Mesenchymal stem cell (in vitro differentiated cells and primary cell): ENCODE measurements at regions not wholly inside any gene's neighbourhood (a gene's known extent, or its start where the extent isn't known, plus 50 kb on each side); places are given as distances from the start of the nearest gene placed in this dataset.

Experiments used
- DNase-seq: peaks from one replicate; pipeline ENCODE4 v3.0.0-alpha.2; 2013
- H2AFZ ChIP-seq: one replicate; pipeline ENCODE4 v1.6.1; 2013; ENCODE audit warnings: low read depth, mild to moderate bottlenecking, control low read depth, inconsistent platforms, low read length, moderate library complexity
- H2AK5ac ChIP-seq: 2 replicates; pipeline ENCODE4 v1.6.1; 2013; ENCODE audit warnings: low read length, moderate library complexity, mild to moderate bottlenecking, inconsistent platforms; ENCODE audit not compliant: severe bottlenecking
- H2BK120ac ChIP-seq: one replicate; pipeline ENCODE4 v1.6.1; 2013; ENCODE audit warnings: low read depth, mild to moderate bottlenecking, inconsistent platforms, low read length, moderate library complexity
- H2BK12ac ChIP-seq, 2 experiments: one replicate each; pipeline ENCODE4 v1.6.1; 2013; ENCODE audit warnings: inconsistent platforms in 2 of 2, low read length in 2 of 2, mild to moderate bottlenecking in 2 of 2, moderate library complexity in 2 of 2, control low read depth in 1 of 2
- H2BK15ac ChIP-seq: one replicate; pipeline ENCODE4 v1.6.1; 2013; ENCODE audit warnings: mild to moderate bottlenecking, low read depth, inconsistent platforms; ENCODE audit not compliant: poor library complexity, severe bottlenecking
- H2BK5ac ChIP-seq: 2 replicates; pipeline ENCODE4 v1.6.1; 2013; ENCODE audit warnings: low read depth, mild to moderate bottlenecking, low read length, control low read depth, inconsistent platforms; ENCODE audit not compliant: poor library complexity, severe bottlenecking
- H3K14ac ChIP-seq, 2 experiments: one replicate each; pipeline ENCODE4 v1.6.1; 2013; ENCODE audit warnings: inconsistent platforms in 2 of 2, low read length in 2 of 2, control low read depth in 1 of 2, mild to moderate bottlenecking in 1 of 2, moderate library complexity in 1 of 2
- H3K18ac ChIP-seq, 2 experiments: one replicate each; pipeline ENCODE4 v1.6.1; 2013; ENCODE audit warnings: inconsistent platforms in 2 of 2, low read length in 2 of 2, control low read depth in 1 of 2, low read depth in 1 of 2, mild to moderate bottlenecking in 1 of 2
- H3K23ac ChIP-seq, 2 experiments: one replicate each; pipeline ENCODE4 v1.6.1; 2013; ENCODE audit warnings: inconsistent platforms in 2 of 2, low read length in 2 of 2, mild to moderate bottlenecking in 2 of 2, moderate library complexity in 2 of 2, control low read depth in 1 of 2
- H3K27ac ChIP-seq: 2 replicates; pipeline ENCODE4 v1.5.1; 2013; ENCODE audit warnings: mild to moderate bottlenecking, moderate library complexity, low read length, control low read depth, inconsistent platforms; ENCODE audit not compliant: poor library complexity, severe bottlenecking
- H3K27me3 ChIP-seq, 2 experiments: 2 replicates each; pipeline versions ENCODE4 v1.6.1 to v1.7.0; 2013; ENCODE audit warnings: low read length in 2 of 2, mild to moderate bottlenecking in 2 of 2, moderate library complexity in 2 of 2, control low read depth in 1 of 2, inconsistent platforms in 1 of 2; ENCODE audit not compliant: control insufficient read depth in 1 of 2, insufficient read depth in 1 of 2
- H3K36me3 ChIP-seq, 2 experiments: 2 replicates each; pipeline versions ENCODE4 v1.6.1 to v1.7.0; 2013; ENCODE audit warnings: low read length in 2 of 2, control low read depth in 1 of 2, inconsistent platforms in 1 of 2, low read depth in 1 of 2, mild to moderate bottlenecking in 1 of 2; ENCODE audit not compliant: insufficient read depth in 2 of 2, control insufficient read depth in 1 of 2
- H3K4ac ChIP-seq, 2 experiments: one replicate each; pipeline ENCODE4 v1.6.1; 2013; ENCODE audit warnings: inconsistent platforms in 2 of 2, low read length in 2 of 2, mild to moderate bottlenecking in 2 of 2, moderate library complexity in 2 of 2, control low read depth in 1 of 2, low read depth in 1 of 2
- H3K4me1 ChIP-seq: 2 replicates; pipeline ENCODE4 v1.6.1; 2013; ENCODE audit warnings: low read depth, low read length, control low read depth; ENCODE audit not compliant: control insufficient read depth, insufficient read depth
- H3K4me2 ChIP-seq: 2 replicates; pipeline ENCODE4 v1.6.1; 2013; ENCODE audit warnings: low read length, mild to moderate bottlenecking, inconsistent platforms; ENCODE audit not compliant: poor library complexity, severe bottlenecking
- H3K4me3 ChIP-seq, 2 experiments: 2 replicates each; pipeline versions ENCODE4 v1.5.1 to v1.7.0; 2013; ENCODE audit warnings: low read length in 2 of 2, mild to moderate bottlenecking in 2 of 2, control low read depth in 1 of 2, low read depth in 1 of 2; ENCODE audit not compliant: insufficient read depth in 1 of 2
- H3K79me1 ChIP-seq: replicated peaks from 2 replicates; pipeline ENCODE4 v1.6.1; 2013; ENCODE audit warnings: mild to moderate bottlenecking, control low read depth, low read length, inconsistent platforms; ENCODE audit not compliant: poor library complexity, severe bottlenecking
- H3K9ac ChIP-seq: 2 replicates; pipeline ENCODE4 v1.7.0; 2013; ENCODE audit warnings: mild to moderate bottlenecking, low read length, moderate library complexity
- H3K9me3 ChIP-seq: 2 replicates; pipeline ENCODE4 v1.7.0; 2013; ENCODE audit warnings: mild to moderate bottlenecking, low read length; ENCODE audit not compliant: control insufficient read depth
- H4K8ac ChIP-seq: one replicate; pipeline ENCODE4 v1.6.1; 2013; ENCODE audit warnings: inconsistent platforms, mild to moderate bottlenecking, low read length, moderate library complexity
- H4K91ac ChIP-seq: one replicate; pipeline ENCODE4 v1.6.1; 2013; ENCODE audit warnings: mild to moderate bottlenecking, low read length, inconsistent platforms
- WGBS: methylation state at CpG from one replicate; pipeline ENCODE4 v1.1.7; 2013; ENCODE audit warnings: mixed read lengths; 5-methylcytosine and 5-hydroxymethylcytosine counted together

GRCh38 chr19:28363254-28363653, 849.7 kb downstream of the UQCRFS1 start:
- H3K4me1 ChIP-seq = no peaks in the 10 kb centered on the region
- no peak overlapping the region for H3K14ac ChIP-seq
- H4K8ac ChIP-seq = no peak overlapping the region

GRCh38 chr19:28359431-28360414, 853.2 kb downstream of the UQCRFS1 start:
- no peak overlapping the region for H2AK5ac ChIP-seq
- no peaks in the 10 kb centered on the region for H3K79me1 ChIP-seq
- H3K4me1 ChIP-seq = no peaks in the 10 kb centered on the region
- no peak overlapping the region for H4K91ac ChIP-seq
- H3K14ac ChIP-seq = no peak overlapping the region
- no peak overlapping the region for H3K23ac ChIP-seq
- no peaks in the 10 kb centered on the region for H3K36me3 ChIP-seq
- no peak overlapping the region for H3K18ac ChIP-seq
- H3K27ac ChIP-seq = no peak overlapping the region
- H3K27me3 ChIP-seq = peaks cover 7 to 9% of the 10 kb centered on the region in 2 experiments
- H2BK120ac ChIP-seq = no peak overlapping the region
- H2BK15ac ChIP-seq = no peak overlapping the region
- no peak overlapping the region for H2AFZ ChIP-seq
- H3K4me3 ChIP-seq = no peak overlapping the region
- no peak overlapping the region for H3K9ac ChIP-seq
- no peak overlapping the region for H2BK12ac ChIP-seq
- no peak for DNase-seq
- no peak overlapping the region for H2BK5ac ChIP-seq
- 78% methylated on average over 1 of the region's 2 CpGs for WGBS
- H3K4ac ChIP-seq = no peak overlapping the region
- H4K8ac ChIP-seq = no peak overlapping the region
- no peak overlapping the region for H3K4me2 ChIP-seq
- peaks cover 4% of the 10 kb centered on the region for H3K9me3 ChIP-seq

More at GRCh38 chr19:28363254-28363653, 849.7 kb downstream of the UQCRFS1 start:
- no peak overlapping the region for H2BK120ac ChIP-seq
- no peak overlapping the region for H3K9ac ChIP-seq
- no peak for DNase-seq
- H3K23ac ChIP-seq = no peak overlapping the region
- peaks cover 12 to 17% of the 10 kb centered on the region in 2 experiments for H3K27me3 ChIP-seq
- no peak overlapping the region for H3K27ac ChIP-seq
- H2BK5ac ChIP-seq = no peak overlapping the region
- no peak overlapping the region for H4K91ac ChIP-seq
- H3K4me2 ChIP-seq = no peak overlapping the region
- peaks cover 4% of the 10 kb centered on the region for H3K9me3 ChIP-seq
- WGBS = 54% methylated on average over 3 of the region's 4 CpGs
- H2BK12ac ChIP-seq = no peak overlapping the region
- no peak overlapping the region for H2AFZ ChIP-seq
- no peak overlapping the region for H2BK15ac ChIP-seq
- H3K4me3 ChIP-seq = no peak overlapping the region
- no peak overlapping the region for H3K4ac ChIP-seq
- no peaks in the 10 kb centered on the region for H3K36me3 ChIP-seq
- H3K18ac ChIP-seq = no peak overlapping the region
- H2AK5ac ChIP-seq = no peak overlapping the region
- no peaks in the 10 kb centered on the region for H3K79me1 ChIP-seq

DNA sequence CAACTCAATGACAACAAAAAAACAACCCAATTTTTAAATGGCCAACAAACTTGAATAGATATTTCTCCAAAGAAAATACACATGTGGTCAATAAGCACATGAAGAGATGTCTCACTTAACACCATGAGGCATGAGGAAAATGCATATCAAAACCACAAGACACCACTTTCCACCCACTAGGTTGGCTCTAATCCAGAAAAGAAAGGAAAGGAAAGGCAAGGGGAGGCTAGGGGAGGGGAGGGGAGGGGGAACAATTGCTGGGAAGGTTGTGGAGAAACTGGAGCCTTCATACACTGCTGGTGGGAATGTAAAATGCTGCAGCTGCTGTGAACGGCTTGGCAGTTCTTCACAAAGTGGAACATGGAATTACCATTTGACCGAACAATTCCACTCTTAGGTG, 854.3 kb downstream of the UQCRFS1 start:
- Histone ChIP-seq H3K14ac (no peak overlapping the region), H3K18ac (no peak overlapping the region), H3K9me3 (peaks cover 4% of the 10 kb centered on the region), H4K8ac (no peak overlapping the region), H3K4me2 (no peak overlapping the region), H3K36me3 (no peaks in the 10 kb centered on the region), H2BK120ac (no peak overlapping the region), H3K4me3 (no peak overlapping the region), H2BK15ac (no peak overlapping the region), H4K91ac (no peak overlapping the region), H2AFZ (no peak overlapping the region), H3K79me1 (no peaks in the 10 kb centered on the region), H2BK5ac (no peak overlapping the region), H3K9ac (no peak overlapping the region), H2AK5ac (no peak overlapping the region), H3K27me3 (peaks cover 7 to 9% of the 10 kb centered on the region in 2 experiments), H3K4me1 (no peaks in the 10 kb centered on the region), H3K27ac (no peak overlapping the region), H2BK12ac (no peak overlapping the region), H3K23ac (no peak overlapping the region), H3K4ac (no peak overlapping the region)
- 78% methylated on average over 2 of the region's 2 CpGs for WGBS
- DNase-seq = no peak

DNA sequence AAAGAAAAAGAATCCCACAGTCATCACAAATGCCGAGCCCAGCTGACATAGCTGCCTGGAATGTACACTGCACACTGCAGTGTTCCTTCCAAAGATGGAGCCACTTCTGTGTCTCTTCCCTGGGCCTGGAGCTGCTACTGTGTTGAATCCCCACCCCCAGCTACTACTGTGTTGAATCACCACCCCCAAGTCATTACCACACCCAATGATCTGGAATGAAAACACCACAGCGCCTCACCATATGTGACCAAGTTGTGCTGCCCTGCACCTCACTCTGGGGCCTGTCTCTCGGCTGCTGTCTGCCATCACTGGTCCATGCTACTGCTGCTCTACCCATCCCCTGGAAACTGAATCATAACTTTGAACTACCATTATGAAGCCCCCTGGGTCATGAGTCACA, 861.2 kb downstream of the UQCRFS1 start:
- H3K27me3 ChIP-seq = no peaks in the 10 kb centered on the region
- peaks cover 11% of the 10 kb centered on the region for H3K9me3 ChIP-seq
- no peak overlapping the region for H3K27ac ChIP-seq
- H3K18ac ChIP-seq = no peak overlapping the region
- H2BK120ac ChIP-seq = no peak overlapping the region
- WGBS = 66% methylated on average over 3 of the region's 3 CpGs
- DNase-seq = no peak
- H2BK5ac ChIP-seq = no peak overlapping the region
- H2AFZ ChIP-seq = no peak overlapping the region
- no peak overlapping the region for H4K91ac ChIP-seq
- no peak overlapping the region for H3K9ac ChIP-seq
- H2BK12ac ChIP-seq = no peak overlapping the region
- peaks cover 2% of the 10 kb centered on the region for H3K4me1 ChIP-seq
- H3K23ac ChIP-seq = no peak overlapping the region
- H3K4me3 ChIP-seq = no peak overlapping the region
- no peaks in the 10 kb centered on the region for H3K79me1 ChIP-seq
- H2BK15ac ChIP-seq = no peak overlapping the region
- no peak overlapping the region for H3K4me2 ChIP-seq
- H3K36me3 ChIP-seq = no peaks in the 10 kb centered on the region
- H4K8ac ChIP-seq = no peak overlapping the region
- no peak overlapping the region for H3K4ac ChIP-seq
- H3K14ac ChIP-seq = no peak overlapping the region
- H2AK5ac ChIP-seq = no peak overlapping the region
